Naive thymus-derived CD8-positive, alpha-beta T cell (primary cell): ENCODE measurements at regions not wholly inside any gene's neighbourhood (a gene's known extent, or its start where the extent isn't known, plus 50 kb on each side); places are given as distances from the start of the nearest gene placed in this dataset.

ENCODE experiments used
- ATAC-seq, 2 donors: fragments of 150-1000 bp; cut with Tn5 transposase in 1 of 2; sonication (Bioruptor Pico), chemical (Tn5 transposase) in 1 of 2; 1 replicate in 1 of 2; 2 replicates in 1 of 2; pipeline ENCODE4 v1.10.0; 2021; ENCODE audit warnings: mild to moderate bottlenecking in 2 of 2, moderate library complexity in 2 of 2
- POLR2A ChIA-PET: fragments of 350-600 bp; sonication (Branson Sonifier 250); formaldehyde crosslinking; loops from one replicate; lab custom pipeline; 2021; ENCODE audit warnings: antibody characterized with exemption; lab: Charles Lee
- DNase-seq, 10 donors: peaks; one replicate each; pipeline versions ENCODE4 v3.0.0 to v3.0.0-alpha.2; 2020 to 2022
- H3K27ac Mint-ChIP-seq, 10 donors: one replicate each; pipeline ENCODE4 v1.8.0; 2020 to 2022; ENCODE audit warnings: mild to moderate bottlenecking in 10 of 10, mixed read lengths in 10 of 10, moderate library complexity in 4 of 10, inconsistent platforms in 1 of 10
- H3K27me3 Mint-ChIP-seq, 5 donors: one replicate each; pipeline ENCODE4 v1.8.0; 2021 to 2022; ENCODE audit warnings: mixed read lengths in 5 of 5
- H3K36me3 Mint-ChIP-seq, 3 donors: one replicate each; pipeline ENCODE4 v1.8.0; 2020 to 2022; ENCODE audit warnings: mixed read lengths in 3 of 3, mild to moderate bottlenecking in 2 of 3, inconsistent platforms in 1 of 3
- H3K4me1 Mint-ChIP-seq, 4 donors: one replicate each; pipeline ENCODE4 v1.8.0; 2021 to 2022; ENCODE audit warnings: mixed read lengths in 4 of 4
- H3K4me3 Mint-ChIP-seq, 10 donors: one replicate each; pipeline ENCODE4 v1.8.0; 2020 to 2022; ENCODE audit warnings: mild to moderate bottlenecking in 10 of 10, mixed read lengths in 10 of 10, moderate library complexity in 6 of 10, inconsistent platforms in 1 of 10
- H3K9me3 Mint-ChIP-seq, 9 donors: one replicate each; pipeline ENCODE4 v1.8.0; 2020 to 2022; ENCODE audit warnings: mixed read lengths in 9 of 9, mild to moderate bottlenecking in 3 of 9, inconsistent platforms in 1 of 9, moderate library complexity in 1 of 9

DNA sequence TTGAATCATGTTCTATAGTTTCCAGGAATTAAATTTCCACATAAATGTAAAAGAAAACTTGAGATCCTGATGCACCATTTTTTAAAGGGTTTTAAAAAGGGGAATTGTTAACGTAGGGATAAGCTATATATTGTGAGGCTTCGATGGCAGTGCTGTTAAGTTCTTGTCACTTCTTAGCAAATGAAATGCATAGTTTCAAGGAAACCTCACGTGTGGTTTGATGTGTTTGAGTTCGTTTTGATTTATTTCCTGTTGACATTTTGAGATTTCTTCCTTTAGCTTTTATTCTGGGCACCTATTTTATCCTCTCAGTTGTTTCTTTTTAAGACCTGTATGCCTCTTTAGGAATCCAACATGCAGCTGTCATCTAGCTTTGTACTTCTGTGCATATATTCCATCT lies 301.0 kb downstream of the DOCK8 start:
- H3K27me3 Mint-ChIP-seq: no peaks in the 10 kb centered on the region
- peaks cover 0 to 3% (median 0%) of the 10 kb centered on the region in 3 donors for H3K36me3 Mint-ChIP-seq
- POLR2A ChIA-PET: interaction anchor here (0.6 to 1.9 kb wide), 3 partner anchors 11 to 225 kb away, joined by 3 to 6 read pairs (median 5); partner anchors contain the start of gene KANK1
- peak in 3 of 10 donors; percentile 8 to 55 (median 31) for DNase-seq
- peaks cover 0 to 10% (median 2%) of the 10 kb centered on the region in 9 donors for H3K9me3 Mint-ChIP-seq
- ATAC-seq: peak; percentile 51 to 63
- peak overlapping the region in 8 of 10 donors; percentile 15 to 89 (median 82) for H3K27ac Mint-ChIP-seq
- H3K4me3 Mint-ChIP-seq: peak overlapping the region; percentile 7 to 76 (median 52)
- peaks cover 10 to 53% (median 35%) of the 10 kb centered on the region in 4 donors for H3K4me1 Mint-ChIP-seq

- peaks cover 10 to 46% (median 36%) of the 10 kb centered on the region in 4 donors for H3K4me1 Mint-ChIP-seq
- DNase-seq (no peak), ATAC-seq (no peak)
- no peaks in the 10 kb centered on the region for H3K27me3 Mint-ChIP-seq
- H3K36me3 Mint-ChIP-seq: peaks cover 0 to 3% (median 0%) of the 10 kb centered on the region in 3 donors
- H3K4me3 Mint-ChIP-seq: peak overlapping the region in 7 of 10 donors; percentile 24 to 85 (median 65)
- H3K27ac Mint-ChIP-seq: peak overlapping the region in 7 of 10 donors; percentile 78 to 96 (median 85)
- H3K9me3 Mint-ChIP-seq: peaks cover 0 to 10% (median 2%) of the 10 kb centered on the region in 9 donors
- POLR2A ChIA-PET: interaction anchor here (0.7 kb wide), 1 partner anchor 9 kb away, joined by 5 read pairs; no protein-coding TSS in a partner anchor
Measured at GRCh38 chr9:517993-518392, 303.3 kb downstream of the DOCK8 start.

DNA sequence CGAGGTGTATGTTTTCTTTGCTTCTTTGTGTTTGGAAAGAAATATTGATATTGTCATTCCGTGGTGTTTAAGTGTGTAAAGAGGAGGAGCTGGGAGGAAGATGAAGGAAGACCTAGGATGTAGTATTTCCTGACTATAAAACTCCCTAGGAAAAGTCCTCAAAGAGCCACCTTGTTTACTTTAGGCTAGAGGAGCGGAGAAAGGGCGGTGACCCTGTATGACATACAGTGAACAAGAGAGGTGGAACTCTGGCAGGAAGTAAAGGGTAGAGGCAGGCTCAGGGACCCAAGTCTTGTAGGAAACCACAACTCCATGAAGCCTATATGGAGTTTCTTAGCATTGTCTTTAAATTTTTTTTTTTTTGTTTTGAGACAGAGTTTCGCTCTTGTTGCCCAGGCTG lies 303.9 kb downstream of the DOCK8 start:
- peaks cover 10 to 51% (median 37%) of the 10 kb centered on the region in 4 donors for H3K4me1 Mint-ChIP-seq
- peak overlapping the region in 7 of 10 donors; percentile 1 to 85 (median 65) for H3K4me3 Mint-ChIP-seq
- peaks cover 0 to 3% (median 0%) of the 10 kb centered on the region in 3 donors for H3K36me3 Mint-ChIP-seq
- H3K9me3 Mint-ChIP-seq: peaks cover 0 to 10% (median 2%) of the 10 kb centered on the region in 9 donors
- POLR2A ChIA-PET: no interaction called here
- DNase-seq (no peak), ATAC-seq (no peak)
- H3K27ac Mint-ChIP-seq: peak overlapping the region in 8 of 10 donors; percentile 65 to 96 (median 82)
- H3K27me3 Mint-ChIP-seq: no peaks in the 10 kb centered on the region

GRCh38 chr9:519579-519978 lies 304.9 kb downstream of the DOCK8 start:
- Mint-ChIP-seq H3K4me3 (no peak overlapping the region), H3K9me3 (peaks cover 0 to 3% (median 0%) of the 10 kb centered on the region in 9 donors), H3K4me1 (peaks cover 6 to 45% (median 32%) of the 10 kb centered on the region in 4 donors), H3K27ac (peak overlapping the region in 6 of 10 donors; percentile 12 to 96 (median 82)), H3K36me3 (peaks cover 0 to 3% (median 0%) of the 10 kb centered on the region in 3 donors), H3K27me3 (no peaks in the 10 kb centered on the region)
- no peak for DNase-seq
- ATAC-seq: no peak
- POLR2A ChIA-PET: interaction anchor here (0.7 kb wide), 1 partner anchor 10 kb away, joined by 3 read pairs; no protein-coding TSS in a partner anchor

DNA sequence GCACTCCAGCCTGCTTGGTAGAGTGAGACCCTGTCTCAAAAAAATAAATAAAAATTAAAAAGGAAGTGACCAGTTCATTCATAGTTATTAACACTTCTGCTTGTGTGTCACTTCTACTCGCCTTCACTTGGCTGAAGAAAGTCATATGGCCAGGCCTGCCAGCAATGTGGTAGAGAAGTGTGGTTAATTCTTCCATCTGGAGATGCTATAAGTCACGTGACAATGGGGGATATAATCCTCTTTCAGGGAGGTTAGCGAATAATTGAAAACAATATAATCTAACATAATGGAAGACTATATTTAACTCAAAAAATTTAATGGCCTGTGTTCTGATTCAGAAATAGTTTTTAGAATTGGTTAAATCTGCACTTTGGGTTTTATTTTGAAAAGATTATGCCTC lies 305.6 kb downstream of the DOCK8 start:
- DNase-seq (no peak), ATAC-seq (no peak)
- Mint-ChIP-seq H3K36me3 (peaks cover 0 to 3% (median 0%) of the 10 kb centered on the region in 3 donors), H3K4me3 (no peak overlapping the region), H3K9me3 (peaks cover 0 to 3% (median 0%) of the 10 kb centered on the region in 9 donors), H3K4me1 (peaks cover 6 to 41% (median 30%) of the 10 kb centered on the region in 4 donors), H3K27ac (peak overlapping the region in 4 of 10 donors; percentile 7 to 82 (median 14)), H3K27me3 (no peaks in the 10 kb centered on the region)
- POLR2A ChIA-PET: no interaction called here

- peaks cover 0 to 24% (median 14%) of the 10 kb centered on the region in 4 donors for H3K4me1 Mint-ChIP-seq
- DNase-seq: no peak
- ATAC-seq: no peak
- H3K27me3 Mint-ChIP-seq: peaks cover 0 to 3% (median 0%) of the 10 kb centered on the region in 5 donors
- H3K9me3 Mint-ChIP-seq: no peaks in the 10 kb centered on the region
- POLR2A ChIA-PET: no interaction called here
- peaks cover 0 to 1% (median 0%) of the 10 kb centered on the region in 3 donors for H3K36me3 Mint-ChIP-seq
- no peak overlapping the region for H3K4me3 Mint-ChIP-seq
- H3K27ac Mint-ChIP-seq: peak overlapping the region in 1 of 10 donors; percentile 56
Measured at GRCh38 chr9:522190-522589, 307.5 kb downstream of the DOCK8 start.

GRCh38 chr9:522658-523057 lies 308.0 kb downstream of the DOCK8 start:
- peaks cover 0 to 1% (median 0%) of the 10 kb centered on the region in 3 donors for H3K36me3 Mint-ChIP-seq
- H3K4me3 Mint-ChIP-seq: no peak overlapping the region
- peak overlapping the region in 2 of 10 donors; percentile 10 to 88 for H3K27ac Mint-ChIP-seq
- peaks cover 0 to 24% (median 14%) of the 10 kb centered on the region in 4 donors for H3K4me1 Mint-ChIP-seq
- POLR2A ChIA-PET: no interaction called here
- no peak for DNase-seq
- ATAC-seq: no peak
- H3K9me3 Mint-ChIP-seq: no peaks in the 10 kb centered on the region
- H3K27me3 Mint-ChIP-seq: peaks cover 0 to 4% (median 0%) of the 10 kb centered on the region in 5 donors

GRCh38 chr9:523444-523843 lies 308.8 kb downstream of the DOCK8 start:
- POLR2A ChIA-PET: interaction anchor here (1.1 kb wide), 1 partner anchor 10 kb away, joined by 3 read pairs; no protein-coding TSS in a partner anchor
- no peak for DNase-seq
- Mint-ChIP-seq H3K4me1 (peaks cover 0 to 21% (median 8%) of the 10 kb centered on the region in 4 donors), H3K27me3 (peaks cover 0 to 4% (median 0%) of the 10 kb centered on the region in 5 donors), H3K27ac (peak overlapping the region in 3 of 10 donors; percentile 4 to 88 (median 10)), H3K9me3 (no peaks in the 10 kb centered on the region), H3K4me3 (no peak overlapping the region), H3K36me3 (peaks cover 0 to 1% (median 0%) of the 10 kb centered on the region in 3 donors)
- ATAC-seq: no peak

GRCh38 chr9:524008-524407 lies 309.3 kb downstream of the DOCK8 start:
- H3K27ac Mint-ChIP-seq: no peak overlapping the region
- DNase-seq: no peak
- ATAC-seq: no peak
- peaks cover 0 to 1% (median 0%) of the 10 kb centered on the region in 3 donors for H3K36me3 Mint-ChIP-seq
- H3K4me3 Mint-ChIP-seq: no peak overlapping the region
- H3K27me3 Mint-ChIP-seq: peaks cover 0 to 4% (median 0%) of the 10 kb centered on the region in 5 donors
- POLR2A ChIA-PET: interaction anchor here (1.1 kb wide), 1 partner anchor 10 kb away, joined by 3 read pairs; no protein-coding TSS in a partner anchor
- no peaks in the 10 kb centered on the region for H3K9me3 Mint-ChIP-seq
- peaks cover 0 to 18% (median 6%) of the 10 kb centered on the region in 4 donors for H3K4me1 Mint-ChIP-seq

DNA sequence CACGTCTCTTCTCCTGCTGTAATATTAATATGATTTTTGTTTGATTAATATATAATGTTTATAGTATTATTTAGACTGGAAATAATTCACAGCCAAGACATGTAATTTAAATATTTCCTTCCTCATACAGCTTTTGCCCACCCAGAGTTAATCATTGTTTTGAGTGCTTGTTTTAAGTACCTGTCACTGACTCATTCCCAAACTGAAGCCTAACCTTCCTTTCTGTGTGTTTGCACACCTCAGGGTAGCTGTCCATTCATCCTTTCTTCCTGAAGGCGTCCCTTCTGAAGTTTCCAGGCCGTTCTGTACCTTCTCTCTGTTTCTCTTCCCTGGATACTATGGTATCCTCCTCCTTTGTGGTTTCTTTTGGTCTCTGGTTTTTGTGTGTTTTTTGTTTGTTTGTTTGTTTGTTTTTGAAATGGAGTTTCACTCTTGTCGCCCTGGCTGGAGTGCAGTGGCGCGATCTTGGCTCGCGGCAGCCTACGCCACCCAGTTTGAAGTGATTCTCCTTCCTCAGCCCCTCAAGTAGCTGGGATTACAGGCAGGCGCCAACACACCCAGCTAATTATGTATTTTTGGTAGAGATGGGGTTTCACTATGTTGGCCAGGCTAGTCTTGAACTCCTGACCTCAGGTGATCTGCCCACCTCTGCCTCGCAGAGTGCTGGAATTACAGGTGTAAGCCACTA lies 312.4 kb downstream of the DOCK8 start:
- ATAC-seq: no peak
- no peak for DNase-seq
- H3K9me3 Mint-ChIP-seq: no peaks in the 10 kb centered on the region
- peaks cover 0 to 1% (median 0%) of the 10 kb centered on the region in 3 donors for H3K36me3 Mint-ChIP-seq
- peaks cover 0 to 4% (median 3%) of the 10 kb centered on the region in 5 donors for H3K27me3 Mint-ChIP-seq
- H3K4me3 Mint-ChIP-seq: no peak overlapping the region
- H3K4me1 Mint-ChIP-seq: peaks cover 0 to 12% (median 2%) of the 10 kb centered on the region in 4 donors
- POLR2A ChIA-PET: interaction anchor here (0.6 kb wide), 1 partner anchor 9 kb away, joined by 5 read pairs; no protein-coding TSS in a partner anchor
- H3K27ac Mint-ChIP-seq: no peak overlapping the region

- Mint-ChIP-seq H3K4me3 (no peak overlapping the region), H3K4me1 (peaks cover 0 to 11% (median 0%) of the 10 kb centered on the region in 4 donors), H3K36me3 (peaks cover 0 to 1% (median 0%) of the 10 kb centered on the region in 3 donors), H3K27ac (no peak overlapping the region), H3K9me3 (no peaks in the 10 kb centered on the region), H3K27me3 (peaks cover 0 to 6% (median 4%) of the 10 kb centered on the region in 5 donors)
- POLR2A ChIA-PET: no interaction called here
- no peak for DNase-seq
- no peak for ATAC-seq
Measured at GRCh38 chr9:529731-530130, 311.8 kb upstream of the DMRT1 start.

DNA sequence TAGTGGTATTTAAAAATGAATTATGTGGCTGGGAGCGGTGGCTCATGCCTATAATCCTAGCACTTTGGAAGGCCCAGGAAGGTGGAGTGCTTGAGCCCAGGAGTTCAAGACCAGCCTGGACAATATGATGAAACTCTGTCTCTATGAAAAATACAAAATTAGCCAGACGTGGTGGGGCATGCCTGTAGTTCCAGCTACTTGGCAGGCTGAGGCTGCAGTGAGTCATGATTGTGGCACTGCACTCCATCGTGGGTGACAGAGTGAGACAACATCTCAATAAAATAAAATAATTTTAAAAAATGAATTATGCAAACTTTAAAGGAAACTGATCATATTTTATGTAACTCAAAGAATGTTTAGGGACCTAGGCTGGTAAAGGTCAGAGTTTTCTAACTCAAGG lies 310.8 kb upstream of the DMRT1 start:
- peaks cover 0 to 7% (median 5%) of the 10 kb centered on the region in 5 donors for H3K27me3 Mint-ChIP-seq
- peaks cover 0 to 18% (median 0%) of the 10 kb centered on the region in 4 donors for H3K4me1 Mint-ChIP-seq

More for the DNA sequence above, 310.8 kb upstream of the DMRT1 start:
- ATAC-seq (no peak), DNase-seq (no peak)
- peak overlapping the region in 1 of 10 donors; percentile 24 for H3K27ac Mint-ChIP-seq
- POLR2A ChIA-PET: no interaction called here
- peaks cover 0 to 1% (median 0%) of the 10 kb centered on the region in 3 donors for H3K36me3 Mint-ChIP-seq
- no peak overlapping the region for H3K4me3 Mint-ChIP-seq
- no peaks in the 10 kb centered on the region for H3K9me3 Mint-ChIP-seq
